HG03064 (cell line): ENCODE measurements at regions not wholly inside any gene's neighbourhood (a gene's known extent, or its start where the extent isn't known, plus 50 kb on each side); places are given as distances from the start of the nearest gene placed in this dataset.

Experiments
- ATAC-seq: cut with Tn5 transposase; IDR thresholded peaks from one replicate; pipeline ENCODE4 v1.9.1; 2021; ENCODE audit warnings: low read depth; ENCODE audit not compliant: unreplicated experiment

DNA sequence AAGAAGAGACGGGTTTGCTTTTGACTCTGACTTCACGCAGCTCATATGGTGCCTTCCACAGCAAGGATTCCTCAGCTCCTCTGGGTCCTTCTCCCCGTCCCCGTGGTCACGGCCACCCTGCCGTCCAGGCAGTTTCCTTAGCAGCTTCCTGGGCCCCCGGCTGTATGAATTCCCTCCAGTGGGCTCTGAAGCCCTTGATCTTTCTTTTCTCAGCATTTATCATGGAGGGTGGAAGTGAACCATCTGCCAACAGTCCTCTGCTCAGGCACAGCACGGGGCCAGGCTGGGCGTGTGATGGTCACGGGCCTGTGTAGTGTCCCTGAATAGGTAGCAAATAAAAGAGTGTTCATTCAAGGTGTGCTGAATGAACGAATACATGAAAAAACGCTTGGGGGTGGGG, 782.4 kb downstream of the BRD1 start:
- no peak for ATAC-seq

- no peak for ATAC-seq
These were observed 782.9 kb downstream of the BRD1 start for GRCh38 chr22:49044776-49045175.

DNA sequence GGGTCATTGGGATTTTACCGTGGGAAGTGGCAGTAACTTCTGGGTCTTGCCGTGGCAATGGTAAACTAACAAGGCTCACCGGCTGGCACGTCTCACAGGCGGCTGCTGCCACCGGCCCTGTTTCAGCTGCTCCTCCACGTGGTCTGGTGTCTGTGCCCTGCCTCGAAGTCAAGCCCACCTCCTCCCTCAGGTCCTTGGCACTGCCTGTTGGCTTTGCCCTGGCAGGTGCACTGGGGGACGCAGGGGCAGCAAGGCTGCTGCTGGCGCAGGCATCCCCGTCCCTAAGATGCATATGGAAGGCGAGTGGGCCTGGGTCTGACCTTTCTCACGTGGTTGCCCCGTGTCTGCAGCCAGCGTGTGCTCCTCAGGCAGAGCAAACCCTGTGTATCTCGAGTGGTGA, 783.6 kb downstream of the BRD1 start:
- no peak for ATAC-seq

- ATAC-seq: no peak
These were observed 784.5 kb downstream of the BRD1 start for GRCh38 chr22:49042877-49043859.

- ATAC-seq: no peak
These were observed 785.6 kb downstream of the BRD1 start for GRCh38 chr22:49042066-49042465.

DNA sequence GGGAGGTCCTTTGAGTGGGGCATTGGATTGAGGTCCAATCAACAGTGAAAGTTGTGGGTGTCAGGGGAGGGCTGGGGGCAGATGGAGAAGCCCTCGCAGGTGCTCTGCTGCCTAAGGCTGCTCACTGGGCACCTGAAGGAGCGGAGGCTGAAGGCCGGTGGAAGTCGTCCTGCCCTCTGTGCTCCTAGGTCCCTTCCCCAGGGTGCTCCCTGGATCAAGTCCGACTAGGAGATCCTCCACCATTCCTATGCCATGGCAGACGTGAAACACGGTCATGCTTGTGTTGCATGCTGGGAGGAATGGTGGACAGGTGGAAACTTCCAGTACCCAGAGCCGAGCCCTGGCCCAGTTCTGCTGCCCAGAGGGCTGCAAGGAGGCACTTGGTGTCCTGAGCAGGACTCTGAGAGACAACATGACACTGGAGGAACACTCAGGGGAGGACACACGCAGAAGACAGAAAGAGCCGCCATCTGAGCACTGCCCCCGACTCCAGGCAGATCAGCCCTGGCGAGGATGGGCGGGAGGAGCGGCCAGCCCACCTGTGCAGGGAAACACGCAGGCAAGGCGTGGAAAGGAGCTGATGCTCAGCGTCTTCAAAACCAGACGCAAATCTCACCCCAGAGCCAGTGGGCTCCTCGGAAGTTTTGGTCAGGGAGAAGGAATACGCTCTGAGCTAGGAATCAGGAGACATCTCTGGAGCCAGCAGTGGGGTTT, 786.8 kb downstream of the BRD1 start:
- no peak for ATAC-seq

DNA sequence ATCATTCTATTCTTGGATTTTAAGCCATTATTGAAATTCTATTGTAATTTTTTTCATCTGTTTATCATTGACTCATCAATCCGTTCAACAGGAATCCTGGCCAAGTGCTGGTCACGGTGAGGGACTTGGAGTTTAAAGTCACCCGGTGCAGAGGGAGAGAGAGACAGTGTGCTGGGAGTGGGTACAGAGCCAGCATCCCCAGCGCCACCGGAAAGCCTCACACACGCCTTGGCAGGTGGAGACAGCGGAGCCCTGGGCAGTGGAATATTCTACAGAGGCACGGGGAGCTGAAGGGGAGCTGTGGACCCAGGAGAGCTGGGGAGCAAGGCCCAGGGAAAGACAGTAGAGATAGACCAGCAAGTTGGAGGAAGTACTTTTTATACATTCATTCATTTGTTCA, 787.6 kb downstream of the BRD1 start:
- ATAC-seq: no peak

- ATAC-seq: no peak
These were observed 788.0 kb downstream of the BRD1 start for GRCh38 chr22:49039625-49040024.

DNA sequence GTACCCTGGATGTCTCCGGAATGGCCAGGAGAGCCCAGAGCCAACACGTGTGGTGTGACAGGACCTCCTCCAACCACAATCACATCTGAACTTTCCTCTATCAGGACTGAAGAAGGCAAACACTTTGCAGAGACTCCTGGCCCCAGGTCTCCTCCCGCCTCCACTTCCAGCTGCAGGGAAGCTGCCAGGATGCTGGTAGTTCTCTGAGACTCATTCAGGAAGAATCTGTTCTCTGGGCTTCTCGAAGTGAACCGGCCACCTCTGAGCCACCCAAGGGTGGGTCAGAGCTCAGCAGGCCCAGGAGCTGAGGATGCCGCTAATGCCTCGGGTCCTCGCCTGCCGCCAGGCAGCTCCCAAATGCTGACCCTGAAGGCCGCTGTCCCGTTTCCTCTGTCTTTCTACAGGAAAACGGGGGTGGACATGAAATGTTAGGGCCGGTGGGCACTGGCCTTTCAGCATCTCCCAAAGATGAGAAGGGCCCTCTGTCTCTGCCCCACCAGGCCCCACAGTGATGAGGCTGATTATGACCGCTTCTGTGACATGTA, 789.9 kb downstream of the BRD1 start:
- ATAC-seq: no peak

GRCh38 chr22:49036513-49036912, 791.2 kb downstream of the BRD1 start:
- no peak for ATAC-seq

DNA sequence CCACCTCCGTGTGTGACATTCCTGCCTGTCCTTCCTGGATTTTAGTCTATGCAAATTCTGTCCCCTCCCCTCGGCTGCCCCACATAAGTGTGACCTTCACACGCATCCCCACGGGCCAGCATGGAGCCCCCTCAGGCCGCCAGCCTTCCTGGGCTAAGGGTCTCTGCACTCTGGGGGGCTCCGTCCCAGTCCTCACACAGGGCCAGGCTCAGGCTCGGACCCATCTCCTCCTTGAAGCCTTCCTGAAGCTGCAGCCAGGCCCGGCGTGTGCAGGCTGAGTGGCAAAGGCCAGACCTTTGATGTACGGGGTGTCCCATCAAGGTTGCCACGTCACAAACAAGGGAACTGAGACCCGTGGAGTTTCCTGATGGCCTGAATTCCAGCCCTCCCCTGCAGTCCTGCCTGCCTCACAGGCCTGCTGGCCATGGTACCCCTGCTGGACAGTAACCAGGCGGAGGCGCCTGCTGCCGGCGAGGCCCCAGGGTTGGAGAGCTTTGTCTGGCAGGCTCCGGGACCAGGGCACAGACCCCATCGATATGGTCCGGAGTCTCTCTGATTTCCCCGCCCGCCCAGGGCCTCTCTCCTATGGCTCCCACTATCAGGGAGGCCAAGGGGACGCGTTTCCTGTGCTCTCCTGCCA, 791.7 kb downstream of the BRD1 start:
- no peak for ATAC-seq

DNA sequence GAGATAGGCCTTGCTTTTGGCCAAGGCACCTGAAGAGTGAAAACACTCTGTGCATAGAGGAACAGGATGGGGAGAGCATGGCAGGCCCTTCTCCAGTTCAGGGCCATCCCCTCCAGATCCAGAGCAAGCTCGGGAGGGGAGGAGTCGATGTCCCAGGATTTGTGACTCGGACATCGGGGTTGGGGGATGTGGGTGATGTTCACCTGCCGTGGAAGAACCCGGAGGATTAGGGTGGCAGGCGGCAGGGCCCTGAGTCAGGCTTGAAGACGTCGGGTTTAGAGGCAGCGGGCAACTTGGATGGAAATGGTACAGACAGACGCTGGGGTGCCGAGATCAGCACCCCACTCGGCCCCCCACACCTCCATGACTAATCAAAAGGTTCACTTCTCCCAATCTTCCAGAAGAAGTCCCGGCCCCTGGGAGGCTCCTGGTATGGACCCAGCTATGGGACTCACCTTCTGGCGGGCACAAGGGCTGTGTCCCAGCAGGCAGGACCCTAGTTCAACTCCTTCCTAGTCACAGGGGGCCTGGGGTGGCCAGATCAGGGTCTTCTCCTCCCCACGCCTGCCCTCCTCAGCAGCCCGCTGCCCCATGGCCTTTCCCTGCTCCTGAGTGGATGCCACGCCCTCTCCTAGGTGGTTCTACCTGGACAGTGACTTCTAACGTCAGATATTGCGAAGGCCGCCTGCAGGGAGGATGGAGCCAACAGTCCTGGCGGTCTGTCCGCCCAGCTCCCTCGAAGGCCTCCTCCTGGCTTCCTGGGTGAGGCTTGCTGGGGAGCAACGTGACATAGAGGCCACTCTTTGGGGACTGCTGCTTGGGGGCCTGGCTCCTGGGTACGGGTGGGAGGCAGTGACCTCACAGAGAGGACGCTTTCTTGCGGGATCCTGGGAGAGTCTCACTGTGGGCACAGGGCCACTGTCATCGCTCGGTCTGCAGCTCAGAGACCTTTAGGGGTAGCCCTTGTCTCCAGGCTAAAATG, 792.5 kb downstream of the BRD1 start:
- ATAC-seq: no peak

GRCh38 chr22:49033616-49034015, 794.1 kb downstream of the BRD1 start:
- ATAC-seq: no peak

DNA sequence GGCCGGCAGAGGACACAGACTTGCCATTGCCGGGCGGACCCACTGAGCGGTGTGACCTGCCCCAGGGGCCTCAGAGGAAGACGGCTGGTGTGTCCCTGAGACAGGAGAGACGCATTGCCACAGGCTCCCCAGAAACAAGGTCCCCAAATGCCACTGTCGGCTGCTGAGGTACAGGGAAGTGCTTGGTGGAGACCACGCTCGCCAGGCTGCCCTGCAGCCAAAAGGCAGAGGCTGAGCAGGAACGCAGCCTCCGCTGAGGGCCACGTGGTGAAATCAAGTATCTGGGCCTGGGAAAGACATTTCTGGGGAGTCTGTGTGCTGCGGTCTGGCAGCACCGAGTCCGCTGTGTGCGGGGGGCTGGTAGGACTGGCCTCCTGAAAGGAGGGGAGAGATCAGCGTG, 794.9 kb downstream of the BRD1 start:
- no peak for ATAC-seq

DNA sequence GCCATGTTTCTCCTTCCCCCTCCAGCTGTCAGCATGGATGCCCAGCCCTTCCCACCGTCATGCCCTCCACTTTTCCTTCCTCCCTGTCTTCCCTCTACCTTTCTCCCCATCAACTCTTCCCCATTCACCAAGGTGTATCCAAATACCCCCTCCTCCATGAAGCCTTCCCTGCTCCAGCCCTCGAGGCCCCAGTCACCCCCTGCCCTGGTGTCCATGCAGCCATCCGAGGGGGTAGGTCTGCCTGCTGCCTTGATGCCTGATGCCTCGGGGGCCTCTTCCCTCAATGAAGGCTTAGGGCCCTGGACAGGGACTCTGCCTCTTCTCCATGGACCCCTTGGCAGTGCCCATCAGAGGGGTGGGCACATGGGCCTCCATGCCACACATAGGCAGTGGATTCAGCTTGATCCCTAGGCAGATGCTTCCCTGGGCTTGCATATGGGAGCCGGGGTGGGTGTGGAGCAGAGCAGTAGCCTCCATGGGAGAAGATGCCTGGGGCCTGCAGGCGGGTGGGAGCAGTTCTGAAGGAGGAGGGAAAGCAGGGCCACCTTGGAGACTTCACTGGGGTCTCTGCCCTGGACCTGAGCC, 795.8 kb downstream of the BRD1 start:
- no peak for ATAC-seq

DNA sequence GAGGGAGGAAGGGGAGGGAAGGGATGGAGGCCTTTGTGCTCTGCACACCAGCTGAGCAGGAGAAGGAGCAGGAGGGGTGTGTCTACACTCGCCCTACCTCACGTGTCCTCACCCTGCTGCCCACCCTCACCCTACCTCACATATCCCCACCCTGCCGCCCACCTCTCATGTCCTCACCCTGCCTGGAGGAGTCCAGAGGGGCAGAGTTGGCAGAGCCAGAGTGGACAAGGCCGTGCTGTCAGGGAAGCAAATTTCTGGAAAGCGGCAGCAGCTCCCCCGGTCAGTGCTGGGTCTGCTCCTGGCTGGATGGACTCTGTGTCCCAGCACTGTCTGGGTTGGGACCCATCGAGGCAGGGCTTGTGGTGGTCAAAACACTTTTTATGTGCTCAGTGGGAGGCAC, 799.6 kb downstream of the BRD1 start:
- ATAC-seq: no peak

- ATAC-seq: no peak
These were observed 800.4 kb downstream of the BRD1 start for GRCh38 chr22:49027368-49027670.

DNA sequence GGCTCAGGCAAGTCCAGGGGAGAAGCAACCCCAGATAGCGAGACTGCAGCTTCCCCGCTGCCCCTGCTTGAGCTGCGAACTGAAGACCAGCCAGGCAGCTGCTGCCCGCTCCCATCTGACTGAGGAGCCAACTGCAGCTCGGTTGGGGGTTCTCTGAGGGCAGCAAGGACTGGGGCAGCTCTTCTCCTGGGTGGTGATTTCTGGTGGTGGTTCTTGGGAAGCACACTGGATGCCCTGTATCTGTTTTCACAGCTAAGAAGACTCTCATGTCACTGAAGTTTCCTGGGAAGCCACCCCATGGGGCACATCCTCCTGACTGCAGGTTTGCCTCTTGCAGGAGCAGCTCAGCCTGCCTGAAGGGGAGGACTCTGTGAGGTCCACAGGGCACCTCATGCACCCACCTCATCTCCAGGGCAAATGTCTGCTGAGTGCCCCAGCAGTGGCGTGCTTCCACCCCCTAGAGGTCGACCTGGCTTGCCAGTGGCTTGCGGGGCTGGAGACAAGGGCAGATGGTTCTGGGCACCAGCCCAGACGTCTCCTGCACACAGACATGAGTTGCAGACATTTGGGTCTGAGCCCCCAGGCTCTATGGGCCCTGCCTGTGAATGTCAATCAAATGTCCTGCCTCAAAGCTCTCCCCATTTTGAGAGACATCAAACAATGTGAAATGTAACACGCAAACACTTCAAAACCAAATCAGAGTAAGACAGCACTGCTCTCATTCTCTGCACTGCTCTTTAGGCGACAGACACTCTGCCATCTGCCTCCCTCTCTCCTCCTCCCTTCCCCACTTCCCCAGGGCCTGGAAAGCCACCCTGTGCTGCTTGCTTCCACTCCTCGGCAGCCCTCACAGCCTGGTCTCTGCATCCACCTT, 800.9 kb downstream of the BRD1 start:
- ATAC-seq: no peak
